Smooth muscle cell of the brain vasculature (primary cell): ENCODE measurements at regions not wholly inside any gene's neighbourhood (a gene's known extent, or its start where the extent isn't known, plus 50 kb on each side); places are given as distances from the start of the nearest gene placed in this dataset.

Experiments used
- DNase-seq: peaks from one replicate; pipeline ENCODE4 v3.0.0-alpha.2; 2012; ENCODE audit warnings: low read depth, low spot score

DNA sequence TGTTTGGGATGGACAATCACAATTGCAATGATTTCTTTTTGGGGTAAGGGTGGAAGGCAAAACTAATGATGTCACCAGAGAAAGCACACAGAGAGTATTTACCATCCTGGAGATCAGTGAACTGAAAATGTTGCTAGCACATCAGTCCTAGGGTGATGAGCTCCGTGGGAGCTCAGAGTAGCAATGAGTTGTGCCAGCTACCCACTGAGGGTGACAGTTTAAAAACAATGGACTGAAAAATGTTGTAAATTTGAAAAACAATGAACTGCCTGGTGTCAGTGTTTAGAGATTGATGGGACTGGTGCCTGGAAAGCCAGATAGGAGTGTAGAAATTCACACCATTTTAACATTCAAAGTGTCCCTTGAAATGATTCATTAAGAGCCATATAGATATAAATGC, 198.5 kb downstream of the ATP23 start:
- DNase-seq: no peak

DNA sequence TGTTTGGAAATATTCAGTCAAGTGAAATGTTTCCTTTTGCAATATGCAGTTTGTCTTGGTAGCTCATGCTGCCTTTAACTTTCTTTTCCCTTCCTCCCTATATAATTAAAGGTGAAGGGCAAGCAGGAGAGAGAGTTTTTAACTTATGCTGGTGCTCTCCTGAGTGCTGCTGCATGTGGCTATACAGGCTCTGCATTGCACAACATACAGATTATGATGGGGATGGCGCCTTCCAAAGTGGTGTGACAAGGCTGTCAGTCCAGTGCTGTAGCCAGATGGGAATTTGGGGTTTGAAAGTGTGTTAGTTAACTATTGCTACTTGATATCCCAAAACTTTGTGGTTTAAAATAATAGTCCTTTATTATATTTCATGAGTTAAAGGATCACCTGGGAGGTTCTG, 199.0 kb downstream of the ATP23 start:
- no peak for DNase-seq

DNA sequence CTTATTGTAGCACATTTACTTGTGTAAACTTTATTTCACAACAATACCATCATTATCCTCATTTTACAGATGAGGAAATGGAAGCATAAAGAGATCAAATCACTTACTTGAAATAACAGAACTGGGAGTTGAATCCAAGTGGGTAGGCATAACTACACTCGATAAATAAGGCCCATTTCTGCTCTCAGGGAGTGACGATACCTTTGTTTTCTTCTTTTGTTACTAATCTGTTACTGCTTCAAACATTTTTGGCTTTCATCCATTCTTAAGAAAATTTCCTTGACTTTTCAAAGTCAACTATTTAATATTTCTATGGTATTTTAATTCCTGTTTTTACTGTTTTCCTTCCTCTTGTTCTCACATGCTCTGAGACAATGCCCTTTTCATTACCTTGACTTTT, 201.6 kb downstream of the ATP23 start:
- no peak for DNase-seq

DNA sequence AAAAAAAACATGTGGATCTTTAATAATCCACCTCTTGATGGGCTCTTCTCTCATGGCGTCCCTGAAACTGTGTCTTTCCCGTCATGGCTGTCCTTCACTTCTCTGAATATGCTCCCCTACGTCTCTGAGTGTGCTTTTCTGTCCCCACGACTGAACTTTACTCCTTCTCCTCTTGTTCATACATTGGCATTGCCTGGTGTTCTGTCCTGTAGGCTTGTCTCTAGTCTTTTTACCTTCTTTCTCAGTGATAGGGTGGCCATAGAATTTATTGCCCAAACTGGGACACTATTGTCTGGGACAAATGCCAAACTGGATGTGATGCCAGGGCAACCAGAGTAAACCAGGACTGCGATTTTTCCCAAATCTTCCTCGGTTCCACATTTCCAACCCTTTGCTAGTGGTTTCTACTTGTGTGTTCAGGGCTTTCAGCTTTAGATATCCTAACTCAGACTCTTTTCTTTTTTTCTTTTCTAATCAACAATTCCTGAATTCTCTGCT, 202.2 kb downstream of the ATP23 start:
- DNase-seq: no peak

DNA sequence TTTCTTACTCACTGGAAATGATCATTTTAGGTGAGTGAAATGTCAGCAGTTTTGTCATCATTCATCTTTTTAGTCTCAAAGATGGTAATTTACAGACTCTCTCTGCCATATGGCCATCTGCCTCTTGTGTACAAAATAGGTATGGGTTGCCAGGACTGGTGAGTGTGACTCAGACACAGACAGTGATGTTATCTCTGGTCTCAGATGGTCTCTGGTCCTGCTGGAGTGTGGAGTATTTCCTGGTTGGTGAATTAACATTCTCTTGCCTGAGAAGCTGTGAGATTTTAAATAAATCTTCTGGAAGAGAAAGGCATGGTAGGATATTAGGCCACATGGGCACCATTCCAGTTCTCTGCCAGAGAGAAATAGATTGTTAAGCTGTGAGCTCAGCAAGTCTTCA, 207.0 kb downstream of the ATP23 start:
- DNase-seq: no peak

DNA sequence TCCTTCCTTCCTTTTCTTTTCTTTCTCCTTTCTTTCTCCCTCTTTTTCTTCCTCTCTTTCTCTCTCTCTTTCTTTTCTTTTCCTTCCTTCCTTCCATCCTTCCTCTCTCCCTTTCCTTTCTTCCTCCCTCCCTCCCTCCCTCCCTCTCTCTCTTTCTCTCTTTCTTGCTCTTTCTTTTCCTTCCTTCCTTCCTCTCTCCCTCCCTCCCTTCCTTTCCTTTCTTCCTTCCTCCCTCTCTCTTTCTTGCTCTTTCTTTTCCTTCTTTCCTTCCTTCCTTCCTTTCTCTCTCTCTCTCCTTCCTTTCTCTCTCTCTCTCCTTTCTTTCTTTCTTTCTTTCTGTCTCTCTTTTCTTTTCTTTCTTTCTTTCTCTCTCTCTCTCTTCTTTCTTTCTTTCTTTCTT, 207.6 kb downstream of the ATP23 start:
- DNase-seq: no peak

DNA sequence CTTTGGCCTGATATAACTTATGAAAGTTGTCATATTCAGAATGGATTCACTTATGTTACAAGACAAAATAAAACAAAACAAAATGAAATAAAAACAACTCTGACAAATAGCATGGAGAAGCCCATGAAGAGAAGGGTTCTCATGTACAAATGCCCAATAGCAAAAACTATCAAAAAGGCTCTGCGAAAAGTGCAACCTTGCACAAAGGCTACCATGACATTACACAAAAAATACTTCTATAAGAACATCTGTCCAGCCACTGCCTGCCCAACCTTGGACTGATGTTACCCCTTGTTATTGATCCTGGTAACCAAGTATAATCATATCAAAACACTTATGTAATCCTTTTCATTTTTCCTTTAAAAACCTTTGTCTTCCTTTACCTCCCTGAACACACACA, 213.0 kb downstream of the ATP23 start:
- no peak for DNase-seq

DNA sequence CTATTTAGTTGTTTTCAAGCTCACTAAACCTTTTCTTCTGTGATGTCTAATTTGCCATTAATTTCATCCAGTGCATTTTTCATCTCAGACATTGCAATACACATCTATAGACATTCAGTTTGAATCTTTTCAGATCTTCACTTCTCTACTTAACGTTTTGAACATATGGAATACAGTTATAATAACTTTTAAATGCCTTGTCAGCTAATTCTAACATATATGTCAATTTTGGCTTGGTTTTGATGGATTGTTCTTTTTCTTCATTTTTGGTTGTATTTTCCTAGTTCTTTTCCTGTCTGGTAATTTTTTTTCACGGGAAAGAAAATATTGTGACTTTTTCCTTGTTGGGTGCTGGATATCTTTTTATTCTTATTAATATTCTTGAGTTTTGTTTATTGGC, 215.3 kb downstream of the ATP23 start:
- DNase-seq: no peak

DNA sequence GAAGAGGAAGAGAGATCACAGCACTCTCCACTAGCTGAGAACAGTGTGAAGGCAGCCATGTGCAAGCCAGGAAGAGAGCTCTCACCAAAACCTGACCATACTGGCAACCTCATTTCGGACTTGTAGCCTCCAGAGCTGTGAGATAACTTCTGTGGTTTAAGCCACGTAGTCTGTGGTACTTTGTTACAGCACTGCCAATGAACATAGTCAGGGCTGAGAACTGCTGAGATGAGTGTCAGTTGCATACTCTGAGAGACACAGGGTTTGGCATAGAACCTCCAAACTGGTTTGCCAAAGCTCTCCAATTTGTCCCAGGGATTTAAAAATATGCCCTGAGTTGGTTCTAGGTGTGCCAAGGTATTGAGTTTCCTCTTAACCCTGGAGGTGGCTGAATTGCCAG, 218.6 kb downstream of the ATP23 start:
- DNase-seq: no peak

DNA sequence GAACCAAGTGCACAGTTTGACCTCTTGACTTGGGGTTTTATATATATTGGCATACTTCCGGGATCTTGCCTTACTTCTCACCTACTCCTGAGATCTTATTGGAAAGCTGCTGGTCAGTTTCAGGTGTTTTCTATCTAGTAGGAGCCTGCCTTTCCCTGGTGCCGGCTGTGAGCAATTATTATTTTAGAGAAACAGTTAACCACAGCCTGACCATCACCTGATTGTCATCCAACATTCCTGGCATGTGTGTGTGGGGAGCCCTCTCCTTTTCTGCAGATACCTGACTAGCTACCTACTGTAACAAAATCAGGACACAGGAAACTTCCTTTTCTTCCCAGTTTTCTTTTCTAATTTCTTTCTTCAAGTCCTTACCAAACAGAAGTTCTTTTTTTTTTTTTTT, 220.4 kb downstream of the ATP23 start:
- no peak for DNase-seq

DNA sequence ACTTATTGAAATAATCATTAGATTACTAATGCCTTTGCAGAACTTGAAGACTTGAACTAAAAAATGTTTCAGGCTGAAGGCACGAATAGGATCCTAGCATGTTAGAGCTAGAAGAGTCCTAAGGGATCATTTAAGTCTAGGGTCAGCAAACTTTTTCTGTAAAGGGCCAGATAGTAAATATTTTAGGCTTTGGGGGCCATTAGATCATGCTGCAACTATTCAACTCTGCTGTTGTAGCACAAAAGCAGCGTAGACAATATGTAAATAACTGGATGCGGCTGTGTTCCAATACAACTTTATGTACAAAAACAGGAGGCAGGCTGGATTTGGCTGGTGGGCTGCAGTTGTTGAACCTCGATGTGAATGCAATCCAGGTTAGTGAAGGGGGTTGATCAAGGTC, 221.7 kb downstream of the ATP23 start:
- no peak for DNase-seq

DNA sequence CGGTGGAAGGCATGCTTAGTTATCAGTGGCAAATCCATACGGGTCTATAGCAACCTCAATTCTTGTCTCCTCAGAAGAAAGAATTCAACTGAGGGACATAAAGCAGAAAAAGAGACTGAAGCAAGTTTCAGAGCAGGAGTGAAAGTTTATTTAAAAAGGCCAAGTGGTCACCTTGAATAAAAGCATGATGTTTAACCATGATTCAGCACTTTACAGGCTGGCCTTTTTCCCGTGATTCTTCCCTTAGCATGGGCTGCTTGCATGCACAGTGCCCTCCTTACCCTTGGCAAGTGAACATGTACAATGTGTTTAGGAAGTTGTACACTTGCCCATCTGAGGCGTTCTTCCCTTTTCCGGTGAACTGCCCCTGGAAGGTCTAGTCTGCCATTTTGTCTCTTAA, 225.3 kb downstream of the ATP23 start:
- no peak for DNase-seq

DNA sequence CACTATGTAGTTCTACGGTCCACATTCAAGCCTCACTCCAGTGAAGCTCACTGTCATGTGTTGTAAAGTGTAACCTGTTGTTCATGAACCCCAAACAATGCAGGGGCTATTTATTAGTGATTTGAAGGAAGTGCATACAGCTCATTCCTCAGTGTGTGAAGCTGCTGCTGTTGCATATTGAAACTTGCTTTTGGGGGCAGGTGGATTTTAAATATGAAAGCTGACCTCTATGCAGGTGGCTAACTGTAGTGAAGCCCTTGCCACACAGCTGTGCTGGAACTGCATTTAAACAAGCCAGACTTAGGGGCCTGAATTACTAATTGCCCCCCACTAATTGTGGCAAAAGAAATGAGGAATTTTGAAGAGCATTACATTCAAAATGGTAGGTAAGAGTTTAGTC, 226.3 kb downstream of the ATP23 start:
- no peak for DNase-seq

DNA sequence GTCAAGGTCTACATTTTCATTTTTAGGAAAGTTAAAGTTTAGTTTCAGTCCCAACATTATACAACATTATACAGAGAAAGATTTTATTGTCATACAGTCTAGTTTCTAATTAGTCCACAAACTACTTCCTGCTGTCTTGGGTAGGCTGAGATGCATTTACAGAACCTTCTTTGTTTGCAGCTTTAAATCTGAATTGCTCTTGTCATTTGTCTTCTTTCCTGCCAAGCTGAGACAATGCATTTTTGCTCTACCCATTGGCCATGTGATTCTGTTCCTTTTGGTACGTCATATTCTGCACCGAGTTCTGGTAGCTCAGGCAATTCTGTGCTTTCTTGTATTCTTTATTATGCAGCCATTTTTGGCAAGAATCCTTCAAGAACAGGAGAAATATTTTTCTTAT, 228.5 kb downstream of the ATP23 start:
- no peak for DNase-seq

DNA sequence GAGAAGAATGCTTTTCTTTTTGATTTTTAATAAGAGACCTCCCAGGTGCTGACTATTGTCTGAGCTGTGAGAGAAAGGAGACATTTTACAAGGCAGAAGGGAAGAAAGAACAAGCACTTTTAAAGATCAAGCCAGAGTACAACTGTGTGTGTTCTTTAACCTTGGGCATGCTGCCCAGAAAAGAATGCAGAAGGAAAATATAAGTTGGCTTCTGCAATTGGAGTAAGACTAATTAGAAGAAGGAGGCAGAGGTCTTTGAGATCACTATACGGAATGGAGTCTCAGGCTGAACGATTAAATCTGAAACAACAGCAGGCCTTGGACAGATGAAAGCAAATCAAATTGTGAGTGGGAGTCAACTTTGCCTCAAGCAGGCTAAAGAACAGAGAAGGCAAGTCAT, 230.5 kb downstream of the ATP23 start:
- peak; percentile 10 for DNase-seq

DNA sequence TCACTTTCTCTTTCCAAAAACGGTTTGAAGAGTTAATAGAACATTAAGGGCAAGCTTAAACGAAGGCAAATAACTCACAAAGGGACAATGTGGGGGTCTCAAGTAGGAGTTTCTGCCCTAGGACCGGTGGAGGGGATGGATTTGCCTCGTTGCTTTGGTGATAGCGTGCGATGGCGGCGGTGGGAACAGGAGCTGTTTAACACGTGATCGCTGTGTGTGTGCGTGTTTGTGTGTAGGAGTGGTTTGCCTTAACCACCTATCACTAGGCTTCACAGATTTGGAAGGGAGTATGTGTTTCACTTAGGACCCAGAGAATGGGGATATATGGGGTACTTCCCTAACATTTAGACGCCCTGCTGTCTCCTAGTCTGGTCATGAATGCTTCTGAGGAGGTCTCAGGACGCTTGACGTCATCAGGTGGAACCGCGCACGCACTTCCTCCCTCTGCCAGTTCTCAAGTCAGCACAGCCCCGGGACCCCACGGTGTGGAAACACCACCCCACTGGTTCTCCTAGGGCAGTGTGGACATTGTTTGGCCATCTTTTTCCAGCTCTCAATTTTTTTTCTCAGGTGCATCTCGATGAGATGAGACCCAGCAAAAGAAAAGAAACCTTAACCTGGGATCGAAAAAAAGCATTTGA, 231.2 kb downstream of the ATP23 start:
- no peak for DNase-seq

DNA sequence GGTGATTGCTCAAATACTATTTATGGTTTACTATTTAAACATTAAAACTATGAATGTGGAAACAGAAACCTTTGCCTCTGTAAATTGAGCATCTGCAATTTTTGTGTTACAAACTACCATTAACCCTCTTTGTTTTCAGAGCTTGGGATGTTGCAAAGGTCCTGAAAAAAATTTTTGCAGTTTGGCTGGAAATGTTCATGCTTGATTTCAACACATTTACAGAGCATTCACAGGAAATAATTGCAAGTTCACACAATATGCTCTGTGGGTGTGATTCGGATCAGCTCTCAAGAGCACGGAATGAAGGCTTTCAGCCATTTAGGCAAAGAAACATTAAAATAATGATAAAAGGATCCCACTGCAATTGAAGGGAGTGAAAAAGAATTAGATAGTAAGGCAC, 232.9 kb downstream of the ATP23 start:
- no peak for DNase-seq

DNA sequence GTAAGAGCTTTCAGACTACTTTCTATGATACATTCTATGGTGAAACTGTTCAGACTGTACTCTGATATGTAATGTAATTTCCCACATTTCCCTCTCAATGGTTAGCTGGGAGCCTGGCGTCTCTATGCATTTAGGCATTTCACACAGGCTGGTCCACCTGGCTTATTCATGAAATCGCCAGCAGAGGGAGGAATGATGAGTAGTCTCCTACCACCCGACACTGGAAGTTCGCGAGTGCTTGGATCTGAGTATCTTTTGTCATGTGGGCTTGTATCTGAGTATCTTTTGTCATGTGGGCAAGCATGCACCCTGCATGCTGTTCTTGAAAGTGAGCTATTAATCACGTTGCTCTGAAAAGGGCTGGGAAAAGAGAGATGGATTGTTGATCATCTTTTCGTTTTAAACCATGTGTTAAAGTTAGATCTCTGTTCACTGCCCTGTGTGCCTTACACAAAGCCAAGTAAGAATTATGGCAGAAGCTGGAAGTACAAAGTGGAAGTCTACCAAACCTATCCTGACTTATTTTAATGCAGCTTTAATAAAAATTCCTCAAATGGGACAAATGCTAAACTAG, 235.0 kb downstream of the ATP23 start:
- DNase-seq: peak; percentile 9

DNA sequence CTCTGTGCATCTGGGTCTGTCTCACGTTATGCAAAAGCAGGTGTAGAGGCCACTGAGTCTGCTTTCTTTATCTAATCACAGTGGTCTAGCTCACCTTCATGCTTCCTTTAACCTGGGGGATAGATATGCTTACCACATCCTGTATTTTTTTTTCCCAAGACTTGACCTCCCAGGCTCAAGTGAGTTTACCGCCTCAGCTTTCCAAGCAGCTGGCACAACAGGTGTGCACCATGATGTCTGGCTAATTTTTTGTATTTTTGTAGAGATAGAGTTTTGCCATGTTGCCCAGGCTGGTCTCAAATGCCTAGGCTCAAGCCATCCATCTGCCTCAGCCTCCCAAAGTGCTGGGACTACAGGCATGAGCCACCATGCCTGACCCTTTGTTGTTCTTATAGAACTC, 236.0 kb downstream of the ATP23 start:
- no peak for DNase-seq

DNA sequence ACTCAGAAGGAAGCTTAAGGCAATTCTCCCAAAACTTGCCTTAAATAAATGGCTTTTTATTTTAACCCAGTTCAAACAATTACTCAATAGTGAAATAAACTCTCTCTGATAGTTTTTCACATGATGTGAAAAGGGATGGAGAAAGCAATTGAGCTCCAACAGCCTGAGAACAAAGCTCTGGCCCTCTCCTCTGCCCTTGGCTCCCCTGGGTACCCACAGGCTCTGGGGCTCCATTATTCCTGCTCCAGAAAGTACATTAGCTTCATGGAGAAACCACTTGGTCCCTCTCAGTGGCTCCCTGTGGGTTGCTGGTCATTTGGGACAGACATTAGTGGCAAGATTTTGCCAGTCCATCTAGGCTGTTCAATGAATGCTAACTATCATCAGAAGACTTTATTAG, 242.8 kb downstream of the ATP23 start:
- DNase-seq: no peak

DNA sequence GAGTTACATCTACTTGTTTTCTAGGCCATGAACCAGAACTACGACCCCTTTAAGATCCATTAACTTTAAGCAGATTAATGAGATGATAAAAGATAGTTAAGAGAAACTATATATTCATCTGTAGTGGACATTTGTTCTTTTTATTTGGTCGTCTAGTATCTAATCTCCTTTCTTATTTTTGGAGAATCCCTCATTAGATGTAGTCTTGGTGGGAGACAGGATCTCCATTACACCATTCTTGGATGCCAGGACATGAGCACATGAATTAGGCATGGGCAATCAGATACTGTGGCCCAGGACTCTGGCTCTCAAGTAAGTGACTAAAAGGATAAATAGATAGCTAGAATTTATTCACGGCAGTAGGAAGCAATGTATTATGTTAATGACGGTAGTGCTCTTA, 245.0 kb downstream of the ATP23 start:
- no peak for DNase-seq

DNA sequence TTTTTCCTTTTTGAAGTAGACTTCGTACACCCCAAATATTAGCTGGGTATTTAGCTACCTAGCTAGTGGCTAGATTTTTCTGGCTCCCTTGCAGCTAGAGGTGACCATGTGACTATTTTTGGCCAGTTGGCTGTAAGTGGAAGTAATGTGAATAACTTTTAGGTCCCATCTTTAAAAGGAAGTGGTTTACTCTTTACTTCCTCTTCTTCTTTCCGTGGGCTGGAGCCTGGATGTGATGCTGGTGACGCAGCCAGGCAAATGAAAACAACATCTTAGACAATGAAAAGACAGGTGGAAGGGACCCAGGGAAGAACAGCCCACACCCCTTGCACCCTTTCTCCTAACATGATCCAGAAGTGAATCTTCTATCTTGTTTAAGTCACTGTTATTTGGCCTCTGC, 245.5 kb downstream of the ATP23 start:
- no peak for DNase-seq

DNA sequence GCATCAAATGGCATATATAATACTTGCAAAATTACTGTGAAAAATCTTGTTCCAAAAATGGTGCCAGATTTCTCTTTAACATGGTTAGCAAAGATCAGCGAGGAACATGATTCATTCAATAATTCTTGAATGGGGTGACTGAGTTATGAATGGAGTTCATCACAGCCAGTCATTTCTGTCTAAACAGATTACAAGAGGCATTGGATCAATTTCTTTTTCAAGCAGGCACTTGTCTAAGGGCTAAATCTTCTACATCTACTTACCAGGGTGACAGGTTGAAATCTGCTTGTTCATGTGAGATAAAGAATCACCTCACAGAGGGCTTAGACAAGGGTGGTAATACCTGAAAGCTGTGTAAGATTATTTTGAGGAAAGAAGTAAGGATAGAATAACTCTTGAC, 247.7 kb downstream of the ATP23 start:
- no peak for DNase-seq

DNA sequence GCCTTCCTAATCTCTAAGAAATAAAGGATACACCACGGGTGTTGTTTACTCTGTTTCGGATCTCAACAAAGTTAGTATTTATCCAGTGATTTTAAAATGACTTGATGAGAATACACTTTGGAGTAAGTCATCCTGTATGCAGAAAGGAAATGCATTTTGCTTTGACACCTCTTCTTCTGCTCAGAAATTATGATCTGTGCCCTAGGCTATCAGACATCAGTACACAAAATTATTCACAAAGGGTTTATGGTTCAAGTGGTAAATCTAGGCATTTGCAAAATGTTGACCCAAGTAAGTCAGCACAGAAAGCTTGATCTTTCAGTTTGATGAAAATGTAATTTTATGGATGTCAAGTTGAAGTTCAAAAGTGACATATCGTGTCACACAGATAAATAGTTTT, 248.5 kb downstream of the ATP23 start:
- no peak for DNase-seq
